HL-60 (cell line): ENCODE measurements at regions not wholly inside any gene's neighbourhood (a gene's known extent, or its start where the extent isn't known, plus 50 kb on each side); places are given as distances from the start of the nearest gene placed in this dataset.

Source experiments
- GABPA ChIP-seq: IDR thresholded peaks from 2 replicates; pipeline ENCODE4 v1.6.1; 2012; ENCODE audit warnings: low read depth
- POLR2AphosphoS5 ChIP-seq: IDR thresholded peaks from 2 replicates; pipeline ENCODE4 v1.6.1; 2012; ENCODE audit warnings: low read depth
- SPI1 ChIP-seq: IDR thresholded peaks from 2 replicates; pipeline ENCODE4 v1.6.1; 2012; ENCODE audit warnings: low read depth, mild to moderate bottlenecking, borderline replicate concordance
- TF ChIP-seq, protein P1 (sequence below): IDR thresholded peaks from one replicate; pipeline ENCODE4 v1.5.1; 2011; ENCODE audit warnings: low read length, control low read depth, inconsistent platforms; ENCODE audit not compliant: insufficient read depth
- TF ChIP-seq, protein P2 (sequence below): IDR thresholded peaks from 2 replicates; pipeline ENCODE4 v1.6.1; 2012; ENCODE audit warnings: low read depth; ENCODE audit not compliant: insufficient replicate concordance

DNA sequence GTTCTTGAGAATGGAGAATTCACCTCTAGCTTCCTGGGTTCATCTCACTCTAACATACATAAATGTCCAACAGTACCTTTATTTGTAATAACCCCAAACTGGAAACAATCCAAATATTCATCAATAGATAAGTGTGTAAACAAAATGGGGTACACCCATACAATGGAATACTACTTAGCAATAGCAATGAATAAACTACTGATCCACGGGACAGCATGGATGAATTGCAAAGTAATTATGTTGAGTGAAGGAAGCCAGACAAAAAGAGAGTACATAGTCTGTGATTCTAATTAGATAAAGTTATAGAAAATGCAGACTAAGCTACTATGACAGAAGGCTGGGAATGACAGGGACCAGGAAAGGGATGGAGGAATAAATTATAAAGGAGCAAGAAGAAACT lies 391.3 kb downstream of the CCSER2 start:
- TF ChIP-seq POLR2AphosphoS5 (no peak), SPI1 (no peak), GABPA (no peak)
- TF ChIP-seq, protein P1, sequence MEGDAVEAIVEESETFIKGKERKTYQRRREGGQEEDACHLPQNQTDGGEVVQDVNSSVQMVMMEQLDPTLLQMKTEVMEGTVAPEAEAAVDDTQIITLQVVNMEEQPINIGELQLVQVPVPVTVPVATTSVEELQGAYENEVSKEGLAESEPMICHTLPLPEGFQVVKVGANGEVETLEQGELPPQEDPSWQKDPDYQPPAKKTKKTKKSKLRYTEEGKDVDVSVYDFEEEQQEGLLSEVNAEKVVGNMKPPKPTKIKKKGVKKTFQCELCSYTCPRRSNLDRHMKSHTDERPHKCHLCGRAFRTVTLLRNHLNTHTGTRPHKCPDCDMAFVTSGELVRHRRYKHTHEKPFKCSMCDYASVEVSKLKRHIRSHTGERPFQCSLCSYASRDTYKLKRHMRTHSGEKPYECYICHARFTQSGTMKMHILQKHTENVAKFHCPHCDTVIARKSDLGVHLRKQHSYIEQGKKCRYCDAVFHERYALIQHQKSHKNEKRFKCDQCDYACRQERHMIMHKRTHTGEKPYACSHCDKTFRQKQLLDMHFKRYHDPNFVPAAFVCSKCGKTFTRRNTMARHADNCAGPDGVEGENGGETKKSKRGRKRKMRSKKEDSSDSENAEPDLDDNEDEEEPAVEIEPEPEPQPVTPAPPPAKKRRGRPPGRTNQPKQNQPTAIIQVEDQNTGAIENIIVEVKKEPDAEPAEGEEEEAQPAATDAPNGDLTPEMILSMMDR = no peak
- TF ChIP-seq, protein P2, sequence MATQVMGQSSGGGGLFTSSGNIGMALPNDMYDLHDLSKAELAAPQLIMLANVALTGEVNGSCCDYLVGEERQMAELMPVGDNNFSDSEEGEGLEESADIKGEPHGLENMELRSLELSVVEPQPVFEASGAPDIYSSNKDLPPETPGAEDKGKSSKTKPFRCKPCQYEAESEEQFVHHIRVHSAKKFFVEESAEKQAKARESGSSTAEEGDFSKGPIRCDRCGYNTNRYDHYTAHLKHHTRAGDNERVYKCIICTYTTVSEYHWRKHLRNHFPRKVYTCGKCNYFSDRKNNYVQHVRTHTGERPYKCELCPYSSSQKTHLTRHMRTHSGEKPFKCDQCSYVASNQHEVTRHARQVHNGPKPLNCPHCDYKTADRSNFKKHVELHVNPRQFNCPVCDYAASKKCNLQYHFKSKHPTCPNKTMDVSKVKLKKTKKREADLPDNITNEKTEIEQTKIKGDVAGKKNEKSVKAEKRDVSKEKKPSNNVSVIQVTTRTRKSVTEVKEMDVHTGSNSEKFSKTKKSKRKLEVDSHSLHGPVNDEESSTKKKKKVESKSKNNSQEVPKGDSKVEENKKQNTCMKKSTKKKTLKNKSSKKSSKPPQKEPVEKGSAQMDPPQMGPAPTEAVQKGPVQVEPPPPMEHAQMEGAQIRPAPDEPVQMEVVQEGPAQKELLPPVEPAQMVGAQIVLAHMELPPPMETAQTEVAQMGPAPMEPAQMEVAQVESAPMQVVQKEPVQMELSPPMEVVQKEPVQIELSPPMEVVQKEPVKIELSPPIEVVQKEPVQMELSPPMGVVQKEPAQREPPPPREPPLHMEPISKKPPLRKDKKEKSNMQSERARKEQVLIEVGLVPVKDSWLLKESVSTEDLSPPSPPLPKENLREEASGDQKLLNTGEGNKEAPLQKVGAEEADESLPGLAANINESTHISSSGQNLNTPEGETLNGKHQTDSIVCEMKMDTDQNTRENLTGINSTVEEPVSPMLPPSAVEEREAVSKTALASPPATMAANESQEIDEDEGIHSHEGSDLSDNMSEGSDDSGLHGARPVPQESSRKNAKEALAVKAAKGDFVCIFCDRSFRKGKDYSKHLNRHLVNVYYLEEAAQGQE = no peak
